ENCODE measurements at regions not wholly inside any gene's neighbourhood (a gene's known extent, or its start where the extent isn't known, plus 50 kb on each side); places are given as distances from the start of the nearest gene placed in this dataset.

- TF ChIP-seq CTCF (IDR thresholded peaks at IDR 0.05) (no peak), ZNF416 (CRISPR knock-in tag; IDR thresholded peaks at IDR 0.05) (no peak), TEAD1 (CRISPR knock-in tag; IDR thresholded peaks at IDR 0.05) (no peak), HMGA2 (CRISPR knock-in tag; IDR thresholded peaks at IDR 0.05) (no peak), GRHL2 (CRISPR knock-in tag; IDR thresholded peaks at IDR 0.05; ENCODE audit: insufficient replicate concordance, severe bottlenecking) (no peak), MYBL2 (CRISPR knock-in tag; IDR thresholded peaks at IDR 0.05) (no peak), ZNF425 (CRISPR knock-in tag; conservative IDR thresholded peaks at IDR 0.05) (no peak), RORB (CRISPR knock-in tag; IDR thresholded peaks at IDR 0.05) (no peak), CBFB (CRISPR knock-in tag; IDR thresholded peaks at IDR 0.05; ENCODE audit: low read depth) (no peak), IRF2 (CRISPR knock-in tag; IDR thresholded peaks at IDR 0.05; ENCODE audit: borderline replicate concordance, low read depth) (no peak), OVOL2 (CRISPR knock-in tag; IDR thresholded peaks at IDR 0.05; ENCODE audit: borderline replicate concordance) (no peak), RELA (CRISPR knock-in tag; IDR thresholded peaks at IDR 0.05; ENCODE audit: borderline replicate concordance) (no peak), ATF1 (CRISPR knock-in tag; IDR thresholded peaks at IDR 0.05) (no peak), PRRX2 (CRISPR knock-in tag; IDR thresholded peaks at IDR 0.05) (no peak)
Measured at GRCh38 chr14:104377256-104377655, 202.3 kb upstream of the C14orf180 start (continued).

GRCh38 chr14:104378698-104379113, 200.9 kb upstream of the C14orf180 start:
- H3K36me3 Mint-ChIP-seq = peaks cover 6% of the 10 kb centered on the region; the same call in 1 of the 2 replicates
- H3K4me3 Mint-ChIP-seq = no peak overlapping the region
- no peak for ATAC-seq
- ChIA-PET POLR2A (no interaction called here), CTCF (no interaction called here)
- TF ChIP-seq ZNF425 (CRISPR knock-in tag; conservative IDR thresholded peaks at IDR 0.05) = no peak
- TF ChIP-seq MLX (CRISPR knock-in tag; IDR thresholded peaks at IDR 0.05) = no peak
- peaks cover 28% of the 10 kb centered on the region for H3K9me3 Mint-ChIP-seq
- DNase-seq (ENCODE audit: low spot score) = no peak
- H3K27me3 Mint-ChIP-seq (ENCODE audit: low read depth) = peaks cover 3% of the 10 kb centered on the region; the same call in 1 of the 2 replicates
- H3K27ac Mint-ChIP-seq = no peak overlapping the region
- H3K4me1 Mint-ChIP-seq = no peaks in the 10 kb centered on the region

- ATAC-seq (no peak), DNase-seq (ENCODE audit: low spot score) (no peak)
- Mint-ChIP-seq H3K9me3 (peaks cover 28% of the 10 kb centered on the region), H3K27me3 (ENCODE audit: low read depth) (peaks cover 3% of the 10 kb centered on the region; the same call in 1 of the 2 replicates), H3K4me3 (no peak overlapping the region), H3K27ac (no peak overlapping the region), H3K36me3 (peaks cover 6% of the 10 kb centered on the region; the same call in 1 of the 2 replicates), H3K4me1 (peaks cover 9% of the 10 kb centered on the region)
- CTCF ChIA-PET = no interaction called here
- POLR2A ChIA-PET = no interaction called here
- TF ChIP-seq ATF3 (CRISPR knock-in tag; conservative IDR thresholded peaks at IDR 0.05) = no peak
- no peak for TF ChIP-seq CREB1 (CRISPR knock-in tag; IDR thresholded peaks at IDR 0.05)
- no peak for TF ChIP-seq MXD4 (CRISPR knock-in tag; IDR thresholded peaks at IDR 0.05; ENCODE audit: borderline replicate concordance)
- TF ChIP-seq ZNF512 (CRISPR knock-in tag; IDR thresholded peaks at IDR 0.05; ENCODE audit: borderline replicate concordance) = no peak
- TF ChIP-seq E2F5 (CRISPR knock-in tag; IDR thresholded peaks at IDR 0.05) = no peak
- TF ChIP-seq ZNF396 (CRISPR knock-in tag; IDR thresholded peaks at IDR 0.05; ENCODE audit: borderline replicate concordance) = no peak
- no peak for TF ChIP-seq HMGXB4 (CRISPR knock-in tag; IDR thresholded peaks at IDR 0.05)
Measured at GRCh38 chr14:104382361-104383087, 197.0 kb upstream of the C14orf180 start.

Measured in WTC11 (cell line).